Gastroesophageal sphincter (tissue), 3 donors: ENCODE measurements at regions not wholly inside any gene's neighbourhood (a gene's known extent, or its start where the extent isn't known, plus 50 kb on each side); places are given as distances from the start of the nearest gene placed in this dataset.

Source experiments
- POLR2A ChIP-seq, 2 donors: fragments of 450-650 bp; IDR thresholded peaks; one replicate each; pipeline ENCODE4 v1.6.1; 2017; ENCODE audit warnings: antibody characterized with exemption in 2 of 2, mild to moderate bottlenecking in 2 of 2, moderate library complexity in 1 of 2
- POLR2AphosphoS5 ChIP-seq: sonication (generic); formaldehyde crosslinking; IDR thresholded peaks from one replicate; pipeline ENCODE4 v1.6.1; 2017; ENCODE audit warnings: antibody characterized with exemption
- TF ChIP-seq, protein P1 (sequence below), 4 experiments: fragments of 200-600 bp in 2 of 4; fragments of 450-650 bp in 2 of 4; sonication (generic) in 1 of 4; IDR thresholded peaks; one replicate each; pipeline ENCODE4 v1.5.1; 2017 to 2019; ENCODE audit warnings: antibody characterized with exemption in 4 of 4, mild to moderate bottlenecking in 2 of 4, moderate library complexity in 2 of 4

DNA sequence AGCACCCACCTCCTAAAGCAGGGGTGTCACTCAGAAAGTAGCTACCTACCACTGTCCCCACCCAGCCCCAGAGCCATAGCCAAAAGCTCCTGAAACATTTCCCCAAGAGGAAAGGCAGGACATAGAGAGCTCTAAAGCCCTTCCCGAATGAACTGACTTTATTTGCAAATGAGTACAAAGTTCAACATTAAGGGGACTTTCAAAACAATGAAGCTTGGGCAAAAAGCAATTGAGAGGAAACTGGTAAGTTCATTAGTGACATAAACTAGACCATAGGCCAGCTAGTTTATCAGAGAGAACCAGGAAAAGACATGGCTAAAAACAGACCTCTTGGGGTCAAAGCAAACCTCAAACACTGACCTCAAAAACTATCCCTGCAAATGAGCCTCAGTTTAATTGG is 72.7 kb downstream of the IGLL5 start:
- TF ChIP-seq POLR2AphosphoS5 (no peak), POLR2A (IDR thresholded peaks at IDR 0.05) (no peak)
- TF ChIP-seq, protein P1, sequence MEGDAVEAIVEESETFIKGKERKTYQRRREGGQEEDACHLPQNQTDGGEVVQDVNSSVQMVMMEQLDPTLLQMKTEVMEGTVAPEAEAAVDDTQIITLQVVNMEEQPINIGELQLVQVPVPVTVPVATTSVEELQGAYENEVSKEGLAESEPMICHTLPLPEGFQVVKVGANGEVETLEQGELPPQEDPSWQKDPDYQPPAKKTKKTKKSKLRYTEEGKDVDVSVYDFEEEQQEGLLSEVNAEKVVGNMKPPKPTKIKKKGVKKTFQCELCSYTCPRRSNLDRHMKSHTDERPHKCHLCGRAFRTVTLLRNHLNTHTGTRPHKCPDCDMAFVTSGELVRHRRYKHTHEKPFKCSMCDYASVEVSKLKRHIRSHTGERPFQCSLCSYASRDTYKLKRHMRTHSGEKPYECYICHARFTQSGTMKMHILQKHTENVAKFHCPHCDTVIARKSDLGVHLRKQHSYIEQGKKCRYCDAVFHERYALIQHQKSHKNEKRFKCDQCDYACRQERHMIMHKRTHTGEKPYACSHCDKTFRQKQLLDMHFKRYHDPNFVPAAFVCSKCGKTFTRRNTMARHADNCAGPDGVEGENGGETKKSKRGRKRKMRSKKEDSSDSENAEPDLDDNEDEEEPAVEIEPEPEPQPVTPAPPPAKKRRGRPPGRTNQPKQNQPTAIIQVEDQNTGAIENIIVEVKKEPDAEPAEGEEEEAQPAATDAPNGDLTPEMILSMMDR (IDR thresholded peaks at IDR 0.05), result no peak
